HepG2 (cell line): ENCODE measurements at regions not wholly inside any gene's neighbourhood (a gene's known extent, or its start where the extent isn't known, plus 50 kb on each side); places are given as distances from the start of the nearest gene placed in this dataset.

Experiments used
- ATAC-seq: fragments of 200-7000 bp; cut with Tn5 transposase; 3 replicates; pipeline ENCODE4 v1.9.1; 2020; ENCODE audit warnings: mild to moderate bottlenecking, moderate library complexity
- BruUV-seq: library from RNA; stranded (reverse); fragments of 400-500 nt; replicated peaks from 2 replicates; lab custom pipeline; 2021; lab: Mats Ljungman, UMichigan
- CTCF ChIA-PET: fragments of 300-600 bp; formaldehyde crosslinking; extraction: SDS; loops from one replicate; lab custom pipeline; 2021; ENCODE audit warnings: low total read pairs, inconsistent platforms, low intra/inter-chr PET ratio; lab: Yijun Ruan, JAX
- POLR2A ChIA-PET: fragments of 350-600 bp; sonication (Branson Sonifier 250); formaldehyde crosslinking; loops from one replicate; lab custom pipeline; 2020; ENCODE audit warnings: antibody characterized with exemption, inconsistent platforms; lab: Yijun Ruan, JAX
- DNase-seq: peaks from one replicate; pipeline ENCODE4 v3.0.0-alpha.2; 2015; ENCODE audit warnings: low spot score
- FAIRE-seq: peaks from 3 replicates; lab custom pipeline; 2011; peaks lifted over from hg19 to GRCh38; lab: Jason Lieb, UNC
- H2AFZ ChIP-seq: one replicate; pipeline ENCODE4 v1.6.1; 2011; ENCODE audit warnings: low read length, inconsistent platforms
- H3K27ac ChIP-seq: fragments of 300-600 bp; 3 replicates; pipeline ENCODE4 v1.8.0; 2011; ENCODE audit warnings: mixed run types, mild to moderate bottlenecking, mixed read lengths, low read length, inconsistent platforms; ENCODE audit not compliant: insufficient read depth; ENCODE audit errors: extremely low read length
- H3K27me3 ChIP-seq, 2 experiments: fragments of 200-600 bp in 1 of 2; 2 replicates in 1 of 2; 3 replicates in 1 of 2; pipeline versions ENCODE4 v1.6.0 to v1.8.0; 2011; ENCODE audit warnings: low read length in 2 of 2, mild to moderate bottlenecking in 2 of 2, moderate library complexity in 2 of 2, inconsistent platforms in 1 of 2; ENCODE audit not compliant: insufficient read depth in 2 of 2, control insufficient read depth in 1 of 2
- H3K36me3 ChIP-seq, 2 experiments: fragments of 200-600 bp in 1 of 2; replicated peaks in 1 of 2; 2 replicates in 1 of 2; 3 replicates in 1 of 2; pipeline versions ENCODE4 v1.5.1 to v1.8.0; 2011; ENCODE audit warnings: low read length in 2 of 2, inconsistent platforms in 1 of 2; ENCODE audit not compliant: insufficient read depth in 2 of 2, control insufficient read depth in 1 of 2
- H3K4me1 ChIP-seq: 2 replicates; pipeline ENCODE4 v1.5.1; 2012; ENCODE audit warnings: low read length, inconsistent platforms; ENCODE audit not compliant: insufficient read depth
- H3K4me2 ChIP-seq: 2 replicates; pipeline ENCODE4 v1.6.0; 2011; ENCODE audit warnings: low read depth, low read length, inconsistent platforms
- H3K4me3 ChIP-seq, 3 experiments: fragments of 200-600 bp in 1 of 3; sonication (generic), shearing (Covaris generic) in 1 of 3; replicated peaks in 1 of 3; 2 replicates each; pipeline ENCODE4 v1.5.1; 2011 to 2016; ENCODE audit warnings: low read length in 3 of 3, inconsistent platforms in 2 of 3, low read depth in 2 of 3, mild to moderate bottlenecking in 2 of 3, control low read depth in 1 of 3, mixed read lengths in 1 of 3; ENCODE audit not compliant: insufficient read depth in 1 of 3
- H3K79me2 ChIP-seq: one replicate; pipeline ENCODE4 v1.6.1; 2011; ENCODE audit warnings: low read length, inconsistent platforms; ENCODE audit not compliant: insufficient read depth
- H3K9ac ChIP-seq: 2 replicates; pipeline ENCODE4 v1.6.0; 2011; ENCODE audit warnings: mild to moderate bottlenecking, low read depth, low read length, inconsistent platforms; ENCODE audit not compliant: insufficient read depth
- H3K9me3 ChIP-seq: 2 replicates; pipeline ENCODE4 v1.5.1; 2012; ENCODE audit warnings: mild to moderate bottlenecking, low read length
- H4K20me1 ChIP-seq: 2 replicates; pipeline ENCODE4 v1.6.0; 2011; ENCODE audit warnings: inconsistent platforms, mild to moderate bottlenecking, low read length, moderate library complexity; ENCODE audit not compliant: insufficient read depth
- CAMTA2 ChIP-seq: sonication (generic); formaldehyde crosslinking; IDR thresholded peaks from 2 replicates; pipeline ENCODE4 v1.4.0; 2020; ENCODE audit warnings: mild to moderate bottlenecking, missing genetic modification reagents, borderline replicate concordance
- CEBPB ChIP-seq: IDR thresholded peaks from 2 replicates; pipeline ENCODE4 v1.6.1; 2011; ENCODE audit warnings: low read depth, low read length, improper control_type of control experiment, borderline replicate concordance
- NFE2L1 ChIP-seq: sonication (generic); formaldehyde crosslinking; IDR thresholded peaks from 2 replicates; pipeline ENCODE4 v1.4.0; 2020; ENCODE audit warnings: missing genetic modification reagents, mild to moderate bottlenecking, borderline replicate concordance
- RAD21 ChIP-seq: fragments of 450-650 bp; formaldehyde crosslinking; IDR thresholded peaks from 2 replicates; pipeline ENCODE4 v1.5.0; 2020; ENCODE audit warnings: mild to moderate bottlenecking
- XRCC5 ChIP-seq: fragments of 200-400 bp; formaldehyde crosslinking; optimal IDR thresholded peaks from 2 replicates; pipeline ENCODE3; 2017; ENCODE audit warnings: mild to moderate bottlenecking, low read length
- ZNF230 ChIP-seq: sonication (generic); formaldehyde crosslinking; IDR thresholded peaks from 2 replicates; pipeline ENCODE4 v1.4.0; 2020; ENCODE audit warnings: mild to moderate bottlenecking, missing genetic modification reagents
- WGBS: methylation state at CpG from one replicate; pipeline ENCODE4 v1.1.6; 2017; ENCODE audit warnings: low lambda C conversion rate; 5-methylcytosine and 5-hydroxymethylcytosine counted together
- in situ Hi-C: cut with HindIII; loops from 2 replicates; pipeline ENCODE4 v1.10.0; 2017; ENCODE audit warnings: low pct_unique_long_range_greater_than_20kb; ENCODE audit not compliant: extremely low pct_ligation_motif_present
- intact Hi-C: fragments of 100-400 bp; cut with micrococcal nuclease; formaldehyde crosslinking; loops from one replicate; pipeline ENCODE4 v1.10.0; 2022; ENCODE audit not compliant: unreplicated experiment
- TF ChIP-seq, protein P1 (sequence below): sonication (generic); formaldehyde crosslinking; IDR thresholded peaks from 2 replicates; pipeline ENCODE4 v1.4.0; 2020; ENCODE audit warnings: missing genetic modification reagents

DNA sequence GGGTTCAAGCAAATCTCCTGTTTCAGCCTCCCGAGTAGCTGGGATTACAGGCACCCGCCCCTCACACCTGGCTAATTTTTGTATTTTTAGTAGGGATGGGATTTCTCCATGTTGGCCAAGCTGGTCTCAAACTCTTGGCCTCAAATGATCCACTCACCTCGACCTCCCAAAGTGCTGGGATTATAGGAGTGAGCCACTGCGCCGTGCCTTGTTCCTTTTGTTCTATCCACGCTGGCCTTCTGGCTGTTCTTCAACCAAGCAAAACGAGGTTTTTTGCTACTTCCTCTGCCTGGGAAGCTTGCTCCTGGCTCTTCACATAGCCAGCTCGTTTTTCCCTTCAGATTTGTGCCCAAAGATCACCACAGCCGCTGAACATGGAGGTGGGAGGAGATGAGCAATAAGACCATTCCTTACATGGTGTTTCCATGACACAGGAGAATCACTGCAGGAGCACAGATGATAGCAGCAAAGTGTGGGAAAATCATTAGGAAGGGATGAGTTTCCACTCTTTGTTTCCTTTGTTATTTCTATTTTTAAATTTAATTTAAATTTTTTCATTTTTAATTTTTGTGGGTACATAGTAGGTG lies 201.0 kb upstream of the ZNF217 start (continued):
- 0 out of 2 replicates have a peak, but pooled peaks have one; percentile 47 for TF ChIP-seq CAMTA2
- 0 out of 2 replicates have a peak, but pooled peaks have one; percentile 26 for TF ChIP-seq NFE2L1
- no peak for TF ChIP-seq XRCC5

DNA sequence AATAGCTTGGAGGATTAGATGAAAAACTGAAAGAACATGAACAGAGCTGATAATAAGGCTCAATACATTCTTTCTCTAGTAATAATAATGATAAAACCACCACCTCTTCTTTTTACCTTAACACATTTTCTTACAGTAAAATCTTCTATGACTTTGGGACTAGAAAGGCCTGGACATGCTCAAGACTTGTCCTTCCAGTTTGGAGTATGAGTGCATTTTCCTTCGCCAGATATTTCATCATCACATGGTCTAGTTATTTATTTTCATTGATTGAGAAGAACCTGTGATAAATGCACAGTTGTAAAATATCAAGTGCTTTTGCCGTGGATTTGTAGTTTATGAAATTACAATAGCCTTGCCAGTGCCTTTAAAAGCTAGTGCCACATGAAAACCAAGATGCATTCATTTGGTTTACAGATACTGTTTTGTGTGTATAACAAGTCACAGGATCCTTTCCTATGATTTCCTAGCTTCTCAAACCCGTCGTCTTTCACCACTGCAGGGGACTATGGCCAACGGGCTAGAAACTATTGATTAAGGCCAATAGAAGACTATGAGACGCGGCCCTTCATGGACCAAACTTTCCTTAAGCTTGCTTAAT lies 200.2 kb upstream of the ZNF217 start:
- POLR2A ChIA-PET, result interaction anchor here (0.8 to 2.4 kb wide), 2 partner anchors 7 to 55 kb away, joined by 3 to 9 read pairs; no protein-coding TSS in a partner anchor
- no peaks in the 10 kb centered on the region for H3K9me3 ChIP-seq
- no peaks in the 10 kb centered on the region for H4K20me1 ChIP-seq

More for the DNA sequence above, 200.2 kb upstream of the ZNF217 start:
- 98% methylated on average over 7 of the region's 7 CpGs for WGBS
- no peak overlapping the region for H3K4me2 ChIP-seq
- intact Hi-C loops (no loop called here), in situ Hi-C loops (no loop called here)
- peaks cover 35% of the 10 kb centered on the region for H3K4me1 ChIP-seq
- H2AFZ ChIP-seq, result peak overlapping the region; percentile 1
- BruUV-seq, result no TSS peak
- FAIRE-seq (no peak), ATAC-seq (no peak), DNase-seq (no peak)
- no peak overlapping the region for H3K4me3 ChIP-seq
- no peaks in the 10 kb centered on the region for H3K27me3 ChIP-seq
- no peak overlapping the region for H3K9ac ChIP-seq
- H3K79me2 ChIP-seq, result no peaks in the 10 kb centered on the region
- CTCF ChIA-PET, result no interaction called here
- TF ChIP-seq RAD21 (CRISPR knock-in tag) (no peak), CEBPB (peak; percentile 48; the same call in 1 of the 2 replicates), ZNF230 (CRISPR knock-in tag) (no peak)
- TF ChIP-seq, protein P1, sequence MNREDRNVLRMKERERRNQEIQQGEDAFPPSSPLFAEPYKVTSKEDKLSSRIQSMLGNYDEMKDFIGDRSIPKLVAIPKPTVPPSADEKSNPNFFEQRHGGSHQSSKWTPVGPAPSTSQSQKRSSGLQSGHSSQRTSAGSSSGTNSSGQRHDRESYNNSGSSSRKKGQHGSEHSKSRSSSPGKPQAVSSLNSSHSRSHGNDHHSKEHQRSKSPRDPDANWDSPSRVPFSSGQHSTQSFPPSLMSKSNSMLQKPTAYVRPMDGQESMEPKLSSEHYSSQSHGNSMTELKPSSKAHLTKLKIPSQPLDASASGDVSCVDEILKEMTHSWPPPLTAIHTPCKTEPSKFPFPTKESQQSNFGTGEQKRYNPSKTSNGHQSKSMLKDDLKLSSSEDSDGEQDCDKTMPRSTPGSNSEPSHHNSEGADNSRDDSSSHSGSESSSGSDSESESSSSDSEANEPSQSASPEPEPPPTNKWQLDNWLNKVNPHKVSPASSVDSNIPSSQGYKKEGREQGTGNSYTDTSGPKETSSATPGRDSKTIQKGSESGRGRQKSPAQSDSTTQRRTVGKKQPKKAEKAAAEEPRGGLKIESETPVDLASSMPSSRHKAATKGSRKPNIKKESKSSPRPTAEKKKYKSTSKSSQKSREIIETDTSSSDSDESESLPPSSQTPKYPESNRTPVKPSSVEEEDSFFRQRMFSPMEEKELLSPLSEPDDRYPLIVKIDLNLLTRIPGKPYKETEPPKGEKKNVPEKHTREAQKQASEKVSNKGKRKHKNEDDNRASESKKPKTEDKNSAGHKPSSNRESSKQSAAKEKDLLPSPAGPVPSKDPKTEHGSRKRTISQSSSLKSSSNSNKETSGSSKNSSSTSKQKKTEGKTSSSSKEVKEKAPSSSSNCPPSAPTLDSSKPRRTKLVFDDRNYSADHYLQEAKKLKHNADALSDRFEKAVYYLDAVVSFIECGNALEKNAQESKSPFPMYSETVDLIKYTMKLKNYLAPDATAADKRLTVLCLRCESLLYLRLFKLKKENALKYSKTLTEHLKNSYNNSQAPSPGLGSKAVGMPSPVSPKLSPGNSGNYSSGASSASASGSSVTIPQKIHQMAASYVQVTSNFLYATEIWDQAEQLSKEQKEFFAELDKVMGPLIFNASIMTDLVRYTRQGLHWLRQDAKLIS (CRISPR knock-in tag), result no peak
- no peaks in the 10 kb centered on the region for H3K36me3 ChIP-seq
- H3K27ac ChIP-seq, result no peak overlapping the region
